ENCODE measurements at regions not wholly inside any gene's neighbourhood (a gene's known extent, or its start where the extent isn't known, plus 50 kb on each side); places are given as distances from the start of the nearest gene placed in this dataset.

- Histone ChIP-seq H3K27ac (ENCODE audit: insufficient read depth, low read length) (no peak overlapping the region), H3K9me3 (ENCODE audit: control insufficient read depth, insufficient read depth, low read depth, low read length) (no peaks in the 10 kb centered on the region), H3K36me3 (ENCODE audit: control insufficient read depth, insufficient read depth, low read length) (no peaks in the 10 kb centered on the region), H3K4me1 (ENCODE audit: control insufficient read depth, extremely low read depth, insufficient read depth, low read length) (no peaks in the 10 kb centered on the region), H3K4me3 (replicated peaks in 1 of 4; ENCODE audit: control extremely low read depth in 1 of 4, insufficient read depth in 1 of 4, low read depth in 3 of 4, low read length in 4 of 4) (no peak overlapping the region), H2AFZ (ENCODE audit: low read length) (no peak overlapping the region), H3K79me2 (ENCODE audit: control insufficient read depth, insufficient read depth, low read length) (no peaks in the 10 kb centered on the region), H3K4me2 (ENCODE audit: extremely low read depth, insufficient read depth, low read length) (no peak overlapping the region), H3K27me3 (ENCODE audit: control insufficient read depth, insufficient read depth, low read length) (no peaks in the 10 kb centered on the region), H4K20me1 (ENCODE audit: control insufficient read depth, extremely low read depth, insufficient read depth, low read length) (no peaks in the 10 kb centered on the region), H3K9ac (ENCODE audit: insufficient read depth, low read length) (no peak overlapping the region)
- TF ChIP-seq EZH2 (IDR thresholded peaks at IDR 0.05; ENCODE audit: low read length, missing control alignments) (no peak), CTCF (conservative IDR thresholded peaks at IDR 0.05 in 1 of 2, IDR thresholded peaks at IDR 0.05 in 1 of 2; ENCODE audit: low read depth in 1 of 2, low read length in 2 of 2) (no peak)
- no peak for DNase-seq (ENCODE audit: low read depth in 2 of 2)
Observed at GRCh38 chr2:128545829-128546228, 227.2 kb upstream of the HS6ST1 start.

GRCh38 chr2:128547667-128548066 is 229.0 kb upstream of the HS6ST1 start:
- no peak for DNase-seq (ENCODE audit: low read depth in 2 of 2)
- no peaks in the 10 kb centered on the region for H4K20me1 ChIP-seq (ENCODE audit: control insufficient read depth, extremely low read depth, insufficient read depth, low read length)
- TF ChIP-seq CTCF (conservative IDR thresholded peaks at IDR 0.05 in 1 of 2, IDR thresholded peaks at IDR 0.05 in 1 of 2; ENCODE audit: low read depth in 1 of 2, low read length in 2 of 2) (no peak), EZH2 (IDR thresholded peaks at IDR 0.05; ENCODE audit: low read length, missing control alignments) (no peak)

GRCh38 chr2:128548461-128548891 is 229.8 kb upstream of the HS6ST1 start:
- no peak overlapping the region for H3K4me3 ChIP-seq (replicated peaks in 1 of 4; ENCODE audit: control extremely low read depth in 1 of 4, insufficient read depth in 1 of 4, low read depth in 3 of 4, low read length in 4 of 4)
- H3K9me3 ChIP-seq (ENCODE audit: control insufficient read depth, insufficient read depth, low read depth, low read length), result no peaks in the 10 kb centered on the region
- DNase-seq (ENCODE audit: low read depth in 2 of 2), result no peak
- no peaks in the 10 kb centered on the region for H4K20me1 ChIP-seq (ENCODE audit: control insufficient read depth, extremely low read depth, insufficient read depth, low read length)
- H3K4me1 ChIP-seq (ENCODE audit: control insufficient read depth, extremely low read depth, insufficient read depth, low read length), result no peaks in the 10 kb centered on the region
- H3K36me3 ChIP-seq (ENCODE audit: control insufficient read depth, insufficient read depth, low read length), result no peaks in the 10 kb centered on the region
- H3K79me2 ChIP-seq (ENCODE audit: control insufficient read depth, insufficient read depth, low read length), result no peaks in the 10 kb centered on the region
- no peak overlapping the region for H2AFZ ChIP-seq (ENCODE audit: low read length)
- no peak overlapping the region for H3K9ac ChIP-seq (ENCODE audit: insufficient read depth, low read length)
- H3K27me3 ChIP-seq (ENCODE audit: control insufficient read depth, insufficient read depth, low read length), result no peaks in the 10 kb centered on the region
- no peak overlapping the region for H3K4me2 ChIP-seq (ENCODE audit: extremely low read depth, insufficient read depth, low read length)
- TF ChIP-seq CTCF (conservative IDR thresholded peaks at IDR 0.05 in 1 of 2, IDR thresholded peaks at IDR 0.05 in 1 of 2; ENCODE audit: low read depth in 1 of 2, low read length in 2 of 2), result no peak
- no peak for TF ChIP-seq EZH2 (IDR thresholded peaks at IDR 0.05; ENCODE audit: low read length, missing control alignments)
- H3K27ac ChIP-seq (ENCODE audit: insufficient read depth, low read length), result no peak overlapping the region

More at GRCh38 chr2:128547667-128548066, 229.0 kb upstream of the HS6ST1 start:
- no peaks in the 10 kb centered on the region for H3K27me3 ChIP-seq (ENCODE audit: control insufficient read depth, insufficient read depth, low read length)
- H3K9ac ChIP-seq (ENCODE audit: insufficient read depth, low read length), result no peak overlapping the region
- no peak overlapping the region for H3K4me2 ChIP-seq (ENCODE audit: extremely low read depth, insufficient read depth, low read length)
- no peak overlapping the region for H3K4me3 ChIP-seq (replicated peaks in 1 of 4; ENCODE audit: control extremely low read depth in 1 of 4, insufficient read depth in 1 of 4, low read depth in 3 of 4, low read length in 4 of 4)
- no peaks in the 10 kb centered on the region for H3K4me1 ChIP-seq (ENCODE audit: control insufficient read depth, extremely low read depth, insufficient read depth, low read length)
- H3K36me3 ChIP-seq (ENCODE audit: control insufficient read depth, insufficient read depth, low read length), result no peaks in the 10 kb centered on the region
- no peaks in the 10 kb centered on the region for H3K9me3 ChIP-seq (ENCODE audit: control insufficient read depth, insufficient read depth, low read depth, low read length)
- H3K27ac ChIP-seq (ENCODE audit: insufficient read depth, low read length), result no peak overlapping the region
- H2AFZ ChIP-seq (ENCODE audit: low read length), result no peak overlapping the region
- H3K79me2 ChIP-seq (ENCODE audit: control insufficient read depth, insufficient read depth, low read length), result no peaks in the 10 kb centered on the region
